HepG2 (cell line): ENCODE measurements at regions not wholly inside any gene's neighbourhood (a gene's known extent, or its start where the extent isn't known, plus 50 kb on each side); places are given as distances from the start of the nearest gene placed in this dataset.
A peak's percentile ranks its signal among the peaks of the same experiment; 100 is the strongest.

Source experiments
- ATF4 ChIP-seq, 2 experiments: fragments of 450-650 bp in 1 of 2; sonication (generic) in 1 of 2; formaldehyde crosslinking; IDR thresholded peaks; 2 replicates each; pipeline versions ENCODE4 v1.5.0 to v1.8.0; 2020 to 2022; ENCODE audit warnings: mild to moderate bottlenecking in 1 of 2, missing genetic modification reagents in 1 of 2
- HNF4A ChIP-seq: sonication (generic); formaldehyde crosslinking; IDR thresholded peaks from 2 replicates; pipeline ENCODE4 v1.4.0; 2020; ENCODE audit warnings: missing genetic modification reagents
- HNF4G ChIP-seq, 2 experiments: sonication (generic) in 1 of 2; formaldehyde crosslinking in 1 of 2; IDR thresholded peaks; 2 replicates each; pipeline versions ENCODE4 v1.4.0 to v1.6.1; 2011 to 2020; ENCODE audit warnings: borderline replicate concordance in 2 of 2, low read depth in 2 of 2, mild to moderate bottlenecking in 2 of 2, low read length in 1 of 2, missing genetic modification reagents in 1 of 2, moderate library complexity in 1 of 2
- IKZF4 ChIP-seq: sonication (generic); formaldehyde crosslinking; IDR thresholded peaks from 2 replicates; pipeline ENCODE4 v1.5.1; 2020; ENCODE audit warnings: borderline replicate concordance, mild to moderate bottlenecking, low read depth, missing genetic modification reagents; ENCODE audit errors: not compliant biosample characterization
- MTERF4 ChIP-seq: sonication (generic); formaldehyde crosslinking; IDR thresholded peaks from 2 replicates; pipeline ENCODE4 v1.8.0; 2023; ENCODE audit warnings: mild to moderate bottlenecking, missing genetic modification reagents
- MXD1 ChIP-seq: sonication (generic); formaldehyde crosslinking; IDR thresholded peaks from 2 replicates; pipeline ENCODE4 v1.4.0; 2020; ENCODE audit warnings: mild to moderate bottlenecking, missing genetic modification reagents
- NFE2L1 ChIP-seq: sonication (generic); formaldehyde crosslinking; IDR thresholded peaks from 2 replicates; pipeline ENCODE4 v1.4.0; 2020; ENCODE audit warnings: missing genetic modification reagents, mild to moderate bottlenecking, borderline replicate concordance
- NR2C2 ChIP-seq: sonication (generic); formaldehyde crosslinking; IDR thresholded peaks from 2 replicates; pipeline ENCODE4 v1.4.0; 2020; ENCODE audit warnings: missing genetic modification reagents, mild to moderate bottlenecking, moderate library complexity, borderline replicate concordance
- PAXIP1 ChIP-seq: sonication (generic); formaldehyde crosslinking; conservative IDR thresholded peaks from 2 replicates; pipeline ENCODE4 v1.4.0; 2020; ENCODE audit warnings: mild to moderate bottlenecking, missing genetic modification reagents, moderate library complexity
- RXRB ChIP-seq: IDR thresholded peaks from 2 replicates; pipeline ENCODE4 v1.6.1; 2016; ENCODE audit warnings: borderline replicate concordance, missing genetic modification reagents, missing compliant biosample characterization
- SOX13 ChIP-seq, 3 experiments: fragments of 450-650 bp in 1 of 3; sonication (generic) in 1 of 3; formaldehyde crosslinking in 1 of 3; IDR thresholded peaks in 2 of 3; conservative IDR thresholded peaks in 1 of 3; 2 replicates each; pipeline versions ENCODE4 v1.5.0 to v1.6.1; 2016 to 2020; ENCODE audit warnings: antibody characterized with exemption in 1 of 3, mild to moderate bottlenecking in 1 of 3, missing compliant biosample characterization in 1 of 3, missing genetic modification reagents in 1 of 3, moderate library complexity in 1 of 3
- SOX6 ChIP-seq, 2 experiments: fragments of 450-650 bp in 1 of 2; sonication (generic) in 1 of 2; formaldehyde crosslinking in 1 of 2; IDR thresholded peaks; 2 replicates each; pipeline versions ENCODE4 v1.4.0 to v1.6.1; 2017 to 2020; ENCODE audit warnings: antibody characterized with exemption in 1 of 2, mild to moderate bottlenecking in 1 of 2, missing genetic modification reagents in 1 of 2
- TEF ChIP-seq: sonication (generic); formaldehyde crosslinking; IDR thresholded peaks from 2 replicates; pipeline ENCODE4 v1.5.0; 2020; ENCODE audit warnings: missing genetic modification reagents
- ZFP1 ChIP-seq: IDR thresholded peaks from 2 replicates; pipeline ENCODE4 v1.6.1; 2016
- ZNF136 ChIP-seq: sonication (generic); formaldehyde crosslinking; IDR thresholded peaks from 2 replicates; pipeline ENCODE4 v1.8.1; 2022; ENCODE audit warnings: low read depth, mild to moderate bottlenecking, moderate library complexity, missing genetic modification reagents

GRCh38 chr9:73050887-73051550, 98.2 kb upstream of the ALDH1A1 start (continued):
- TF ChIP-seq HNF4G (IDR thresholded peaks at IDR 0.05; ENCODE audit: borderline replicate concordance, low read depth, low read length) (peak; percentile 18; the same call in 1 of the 2 replicates), HNF4G (CRISPR knock-in tag; IDR thresholded peaks at IDR 0.05; ENCODE audit: borderline replicate concordance, low read depth) (no peak), NR2C2 (CRISPR knock-in tag) (peak; percentile 36; the same call in 1 of the 2 replicates), IKZF4 (CRISPR knock-in tag) (no peak), MXD1 (CRISPR knock-in tag) (no peak), ZNF136 (CRISPR knock-in tag) (no peak), PAXIP1 (0 out of 2 replicates have a peak, but pooled peaks have one; percentile 12), ZFP1 (CRISPR knock-in tag) (no peak), RXRB (CRISPR knock-in tag) (peak; percentile 78), SOX13 (IDR thresholded peaks at IDR 0.05) (no peak), SOX13 (CRISPR knock-in tag; conservative IDR thresholded peaks at IDR 0.05 in 1 of 2, IDR thresholded peaks at IDR 0.05 in 1 of 2) (peak in 1 of 2 experiments; percentile 31; a peak in 1 of 4 replicates), SOX6 (IDR thresholded peaks at IDR 0.05) (no peak), SOX6 (CRISPR knock-in tag; IDR thresholded peaks at IDR 0.05) (peak; percentile 61), ATF4 (CRISPR knock-in tag; IDR thresholded peaks at IDR 0.05) (peak in 1 of 2 experiments; percentile 94; a peak in 2 of 4 replicates), NFE2L1 (CRISPR knock-in tag) (no peak), HNF4A (CRISPR knock-in tag) (peak; percentile 58), MTERF4 (CRISPR knock-in tag) (no peak), TEF (CRISPR knock-in tag) (no peak)
